Neuronal stem cell (in vitro differentiated cells): ENCODE measurements at regions not wholly inside any gene's neighbourhood (a gene's known extent, or its start where the extent isn't known, plus 50 kb on each side); places are given as distances from the start of the nearest gene placed in this dataset.

Experiments
- DNase-seq: peaks from one replicate; pipeline ENCODE4 v3.0.0-alpha.2; 2013; ENCODE audit warnings: low spot score
- H2AFZ ChIP-seq: one replicate; pipeline ENCODE4 v1.6.1; 2013; ENCODE audit warnings: mild to moderate bottlenecking, low read length, inconsistent platforms
- H2AK5ac ChIP-seq: 2 replicates; pipeline ENCODE4 v1.6.1; 2013; ENCODE audit warnings: low read depth, mild to moderate bottlenecking, inconsistent platforms, low read length, moderate library complexity, mixed read lengths
- H2BK120ac ChIP-seq: 2 replicates; pipeline ENCODE4 v1.6.1; 2013; ENCODE audit warnings: low read depth, mild to moderate bottlenecking, inconsistent platforms, low read length, moderate library complexity, mixed read lengths
- H2BK12ac ChIP-seq: one replicate; pipeline ENCODE4 v1.6.1; 2013; ENCODE audit warnings: low read length, inconsistent platforms
- H2BK15ac ChIP-seq: 2 replicates; pipeline ENCODE4 v1.6.1; 2013; ENCODE audit warnings: mild to moderate bottlenecking, low read length, inconsistent platforms, mixed read lengths
- H2BK5ac ChIP-seq: one replicate; pipeline ENCODE4 v1.6.1; 2013; ENCODE audit warnings: inconsistent platforms, mild to moderate bottlenecking, low read length, moderate library complexity
- H3K14ac ChIP-seq: one replicate; pipeline ENCODE4 v1.6.1; 2013; ENCODE audit warnings: low read length, inconsistent platforms
- H3K18ac ChIP-seq: 2 replicates; pipeline ENCODE4 v1.6.1; 2013; ENCODE audit warnings: low read length, inconsistent platforms
- H3K23ac ChIP-seq: 2 replicates; pipeline ENCODE4 v1.6.1; 2013; ENCODE audit warnings: low read depth, mild to moderate bottlenecking, mixed read lengths, low read length, inconsistent platforms; ENCODE audit not compliant: poor library complexity
- H3K27ac ChIP-seq: replicated peaks from 3 replicates; pipeline ENCODE4 v1.5.1; 2013; ENCODE audit warnings: low read length, inconsistent platforms
- H3K27me3 ChIP-seq, 3 experiments: 2 replicates each; pipeline ENCODE4 v1.6.1; 2013; ENCODE audit warnings: low read length in 3 of 3, mild to moderate bottlenecking in 2 of 3, inconsistent platforms in 1 of 3, low read depth in 1 of 3, mixed read lengths in 1 of 3, moderate library complexity in 1 of 3; ENCODE audit not compliant: control insufficient read depth in 3 of 3, insufficient read depth in 3 of 3
- H3K36me3 ChIP-seq, 2 donors: replicated peaks in 1 of 2; 2 replicates each; pipeline ENCODE4 v1.6.1; 2013; ENCODE audit warnings: low read length in 2 of 2; ENCODE audit not compliant: control insufficient read depth in 2 of 2, insufficient read depth in 2 of 2
- H3K4ac ChIP-seq: 2 replicates; pipeline ENCODE4 v1.6.1; 2013; ENCODE audit warnings: inconsistent platforms, mild to moderate bottlenecking, low read length, moderate library complexity
- H3K4me1 ChIP-seq, 2 donors: 1 replicate in 1 of 2; 2 replicates in 1 of 2; pipeline ENCODE4 v1.6.1; 2013; ENCODE audit warnings: low read length in 2 of 2, low read depth in 1 of 2; ENCODE audit not compliant: control insufficient read depth in 2 of 2, insufficient read depth in 1 of 2
- H3K4me2 ChIP-seq: one replicate; pipeline ENCODE4 v1.6.1; 2013; ENCODE audit warnings: mild to moderate bottlenecking, low read length, inconsistent platforms; ENCODE audit not compliant: insufficient read depth, poor library complexity, severe bottlenecking
- H3K4me3 ChIP-seq, 2 donors: 2 replicates each; pipeline ENCODE4 v1.5.1; 2013; ENCODE audit warnings: low read length in 2 of 2, mild to moderate bottlenecking in 2 of 2, inconsistent platforms in 1 of 2, moderate library complexity in 1 of 2
- H3K79me1 ChIP-seq: one replicate; pipeline ENCODE4 v1.6.1; 2013; ENCODE audit warnings: low read depth, mild to moderate bottlenecking, inconsistent platforms, low read length, moderate library complexity
- H3K9ac ChIP-seq: one replicate; pipeline ENCODE4 v1.6.1; 2013; ENCODE audit warnings: mild to moderate bottlenecking, low read depth, low read length, inconsistent platforms; ENCODE audit not compliant: poor library complexity
- H3K9me3 ChIP-seq, 2 donors: replicated peaks in 1 of 2; 2 replicates each; pipeline versions ENCODE3 to v1.6.1; 2013; ENCODE audit warnings: low read length in 2 of 2, mild to moderate bottlenecking in 2 of 2, inconsistent platforms in 1 of 2, low read depth in 1 of 2, mixed read lengths in 1 of 2, moderate library complexity in 1 of 2; ENCODE audit not compliant: control insufficient read depth in 2 of 2, insufficient read depth in 1 of 2
- H4K8ac ChIP-seq: one replicate; pipeline ENCODE4 v1.6.1; 2013; ENCODE audit warnings: low read depth, mild to moderate bottlenecking, inconsistent platforms, low read length, moderate library complexity
- H4K91ac ChIP-seq: one replicate; pipeline ENCODE4 v1.6.1; 2013; ENCODE audit warnings: low read length, low read depth, mild to moderate bottlenecking, inconsistent platforms; ENCODE audit not compliant: poor library complexity
- WGBS, 2 donors: extraction: QIAGEN DNeasy Blood & Tissue Kit; methylation state at CpG; one replicate each; pipeline ENCODE4 v1.1.7; 2013; ENCODE audit warnings: missing lambda C conversion rate in 2 of 2, mixed read lengths in 1 of 2; ENCODE audit not compliant: insufficient read length in 2 of 2, insufficient replicate concordance in 1 of 2; ENCODE audit errors: extremely low coverage in 2 of 2; 5-methylcytosine and 5-hydroxymethylcytosine counted together

DNA sequence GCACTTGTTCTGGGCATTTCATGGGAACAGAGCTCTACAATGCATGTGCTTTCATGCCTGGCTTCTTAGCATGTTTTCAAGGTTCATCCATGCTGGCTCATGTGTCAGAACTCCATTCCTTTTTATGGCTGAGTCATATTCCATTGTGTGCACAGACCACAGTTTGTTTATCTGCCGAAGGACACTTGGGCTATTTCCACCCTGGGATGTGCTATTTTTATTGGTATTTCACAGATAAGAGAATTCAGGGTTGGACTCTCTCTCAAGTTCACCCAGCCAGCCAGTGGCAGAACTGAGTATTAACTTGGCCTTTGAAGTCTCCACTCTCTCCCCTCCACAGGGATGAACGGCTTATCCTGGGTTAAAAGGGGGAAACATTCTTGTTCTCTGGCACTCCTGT lies 190.7 kb upstream of the GPR26 start:
- Histone ChIP-seq H3K9ac (no peak overlapping the region), H4K91ac (no peak overlapping the region), H2BK5ac (no peak overlapping the region), H3K36me3 (no peaks in the 10 kb centered on the region), H3K4me1 (peaks cover 0 to 11% of the 10 kb centered on the region in 2 donors), H3K79me1 (no peaks in the 10 kb centered on the region), H2BK15ac (no peak overlapping the region), H3K18ac (no peak overlapping the region), H2BK120ac (no peak overlapping the region), H3K23ac (no peak overlapping the region), H3K4me2 (no peak overlapping the region), H3K27ac (no peak overlapping the region), H4K8ac (no peak overlapping the region), H3K9me3 (no peaks in the 10 kb centered on the region), H2AFZ (no peak overlapping the region), H2BK12ac (no peak overlapping the region), H3K14ac (no peak overlapping the region), H2AK5ac (no peak overlapping the region), H3K27me3 (peaks cover 0 to 26% (median 0%) of the 10 kb centered on the region in 3 experiments), H3K4me3 (no peak overlapping the region), H3K4ac (no peak overlapping the region)
- no CpG with 5 or more reads among the region's 2 CpGs for WGBS, 2 donors
- DNase-seq: no peak

DNA sequence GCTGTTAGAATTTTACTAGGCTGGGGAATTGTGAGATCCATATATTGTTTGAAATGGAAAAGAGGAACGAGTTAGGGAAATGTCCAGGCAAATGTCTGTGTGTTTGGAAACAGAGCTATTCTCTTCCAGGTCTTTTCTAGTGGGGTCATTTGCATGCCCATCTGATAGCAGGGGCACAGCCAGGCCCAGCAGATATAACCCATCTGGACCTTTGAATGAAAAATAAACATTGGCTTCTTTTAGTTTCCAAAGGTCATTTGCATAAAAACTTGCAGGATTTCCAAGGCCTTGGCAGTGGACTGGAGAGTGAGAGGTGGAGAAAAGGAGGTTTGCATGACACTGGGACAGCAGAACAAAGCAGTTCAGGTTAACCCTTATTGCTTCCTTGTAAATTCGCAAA lies 188.0 kb upstream of the GPR26 start:
- Histone ChIP-seq H4K8ac (no peak overlapping the region), H3K9ac (no peak overlapping the region), H2AFZ (no peak overlapping the region), H3K79me1 (no peaks in the 10 kb centered on the region), H3K23ac (no peak overlapping the region), H3K4me2 (no peak overlapping the region), H3K27ac (no peak overlapping the region), H3K4me3 (no peak overlapping the region), H3K4me1 (peaks cover 0 to 6% of the 10 kb centered on the region in 2 donors), H3K4ac (no peak overlapping the region), H3K18ac (no peak overlapping the region), H2BK12ac (no peak overlapping the region), H3K27me3 (peaks cover 0 to 13% (median 0%) of the 10 kb centered on the region in 3 experiments), H4K91ac (no peak overlapping the region), H2BK15ac (no peak overlapping the region), H3K36me3 (no peaks in the 10 kb centered on the region), H2AK5ac (no peak overlapping the region), H3K9me3 (no peaks in the 10 kb centered on the region), H2BK120ac (no peak overlapping the region), H3K14ac (no peak overlapping the region), H2BK5ac (no peak overlapping the region)
- DNase-seq: no peak
- WGBS, 2 donors: no CpG with 5 or more reads among the region's 2 CpGs

DNA sequence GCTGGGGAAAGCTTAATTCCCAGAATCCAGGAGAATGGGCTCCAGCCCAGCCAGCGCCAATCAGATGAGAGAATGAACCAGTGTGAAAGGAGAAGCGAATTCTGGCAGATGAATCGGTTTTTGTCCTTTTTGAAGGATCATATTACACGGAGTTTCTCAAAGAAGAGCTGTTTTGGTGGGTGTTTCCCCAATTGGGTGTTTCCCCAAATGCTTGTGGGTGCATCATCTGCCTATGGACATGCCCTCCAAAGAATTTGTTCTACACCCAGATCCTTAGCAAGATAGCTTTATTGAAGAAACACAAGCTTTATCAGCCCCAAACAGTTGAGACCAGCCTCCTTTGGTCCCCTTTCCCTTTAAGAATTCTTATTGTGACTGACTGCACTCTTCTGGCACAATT lies 186.5 kb upstream of the GPR26 start:
- no peak for DNase-seq
- peaks cover 0 to 5% (median 0%) of the 10 kb centered on the region in 3 experiments for H3K27me3 ChIP-seq
- H4K91ac ChIP-seq: no peak overlapping the region
- H3K36me3 ChIP-seq: no peaks in the 10 kb centered on the region
- H3K27ac ChIP-seq: no peak overlapping the region
- no peak overlapping the region for H3K4ac ChIP-seq
- H2BK120ac ChIP-seq: no peak overlapping the region
- no peak overlapping the region for H3K4me2 ChIP-seq
- no CpG with 5 or more reads among the region's 4 CpGs for WGBS, 2 donors
- H3K9me3 ChIP-seq: no peaks in the 10 kb centered on the region
- no peak overlapping the region for H3K9ac ChIP-seq
- no peak overlapping the region for H3K14ac ChIP-seq
- H2AK5ac ChIP-seq: no peak overlapping the region
- H3K4me3 ChIP-seq: no peak overlapping the region
- H3K18ac ChIP-seq: no peak overlapping the region
- H3K79me1 ChIP-seq: no peaks in the 10 kb centered on the region
- H3K4me1 ChIP-seq: peaks cover 0 to 2% of the 10 kb centered on the region in 2 donors
- H3K23ac ChIP-seq: no peak overlapping the region
- H2AFZ ChIP-seq: no peak overlapping the region
- no peak overlapping the region for H2BK12ac ChIP-seq
- H2BK15ac ChIP-seq: no peak overlapping the region
- H2BK5ac ChIP-seq: no peak overlapping the region
- no peak overlapping the region for H4K8ac ChIP-seq

GRCh38 chr10:123480344-123480743 lies 185.8 kb upstream of the GPR26 start:
- H3K18ac ChIP-seq: no peak overlapping the region
- no peak overlapping the region for H3K23ac ChIP-seq
- H3K36me3 ChIP-seq: no peaks in the 10 kb centered on the region
- H3K9me3 ChIP-seq: no peaks in the 10 kb centered on the region
- H3K79me1 ChIP-seq: no peaks in the 10 kb centered on the region
- H3K27ac ChIP-seq: no peak overlapping the region
- no peak overlapping the region for H4K91ac ChIP-seq
- H2BK120ac ChIP-seq: no peak overlapping the region
- H2AK5ac ChIP-seq: peak overlapping the region; percentile 44
- no peak for DNase-seq
- no peak overlapping the region for H3K4ac ChIP-seq
- peaks cover 0 to 4% (median 0%) of the 10 kb centered on the region in 3 experiments for H3K27me3 ChIP-seq
- peaks cover 0 to 1% of the 10 kb centered on the region in 2 donors for H3K4me1 ChIP-seq
- H2BK15ac ChIP-seq: no peak overlapping the region
- no peak overlapping the region for H2BK5ac ChIP-seq
- no peak overlapping the region for H4K8ac ChIP-seq
- H3K9ac ChIP-seq: no peak overlapping the region
- no peak overlapping the region for H2AFZ ChIP-seq
- no CpG with 5 or more reads among the region's 4 CpGs for WGBS, 2 donors
- no peak overlapping the region for H2BK12ac ChIP-seq
- no peak overlapping the region for H3K4me2 ChIP-seq
- H3K4me3 ChIP-seq: no peak overlapping the region
- no peak overlapping the region for H3K14ac ChIP-seq
